WTC11 (cell line): ENCODE measurements at regions not wholly inside any gene's neighbourhood (a gene's known extent, or its start where the extent isn't known, plus 50 kb on each side); places are given as distances from the start of the nearest gene placed in this dataset.

Experiments
- ATAC-seq: fragments of 200-7000 bp; cut with Tn5 transposase; 2 replicates; pipeline ENCODE4 v1.10.0; 2021; ENCODE audit warnings: mild to moderate bottlenecking, moderate library complexity
- CTCF ChIA-PET: fragments of 300-600 bp; sonication (Branson Sonifier 250); formaldehyde crosslinking; loops from one replicate; lab custom pipeline; 2021; ENCODE audit warnings: antibody characterized with exemption; lab: Charles Lee
- POLR2A ChIA-PET: fragments of 350-600 bp; sonication (Branson Sonifier 250); formaldehyde crosslinking; loops from one replicate; lab custom pipeline; 2021; ENCODE audit warnings: antibody characterized with exemption; lab: Charles Lee
- DNase-seq: peaks from one replicate; pipeline ENCODE4 v3.0.0; 2021; ENCODE audit warnings: low spot score
- H3K27ac Mint-ChIP-seq: 2 replicates; pipeline ENCODE4 v1.8.0; 2021; ENCODE audit warnings: mixed read lengths
- H3K27me3 Mint-ChIP-seq: 2 replicates; pipeline ENCODE4 v1.8.0; 2021; ENCODE audit warnings: low read depth, mild to moderate bottlenecking, moderate library complexity, mixed read lengths
- H3K36me3 Mint-ChIP-seq: 2 replicates; pipeline ENCODE4 v1.8.0; 2021; ENCODE audit warnings: mixed read lengths
- H3K4me1 Mint-ChIP-seq: 2 replicates; pipeline ENCODE4 v1.8.0; 2022; ENCODE audit warnings: mixed read lengths
- H3K4me3 Mint-ChIP-seq: 2 replicates; pipeline ENCODE4 v1.8.0; 2021; ENCODE audit warnings: mild to moderate bottlenecking, moderate library complexity, mixed read lengths
- H3K9me3 Mint-ChIP-seq: 2 replicates; pipeline ENCODE4 v1.8.0; 2021; ENCODE audit warnings: mixed read lengths
- CREM ChIP-seq: sonication (generic); formaldehyde crosslinking; IDR thresholded peaks from 2 replicates; pipeline ENCODE4 v1.8.1; 2022; ENCODE audit warnings: mild to moderate bottlenecking, missing genetic modification reagents, moderate library complexity
- E2F1 ChIP-seq: sonication (generic); formaldehyde crosslinking; IDR thresholded peaks from 2 replicates; pipeline ENCODE4 v1.8.0; 2022; ENCODE audit warnings: mild to moderate bottlenecking, missing genetic modification reagents
- GRHL2 ChIP-seq: fragments of 250-450 bp; sonication (Bioruptor Pico); IDR thresholded peaks from 2 replicates; pipeline ENCODE4 v1.8.0; 2022; ENCODE audit warnings: mild to moderate bottlenecking, moderate library complexity; ENCODE audit not compliant: insufficient replicate concordance, severe bottlenecking
- HMGXB4 ChIP-seq: sonication (generic); formaldehyde crosslinking; IDR thresholded peaks from 2 replicates; pipeline ENCODE4 v1.8.1; 2023; ENCODE audit warnings: mild to moderate bottlenecking, moderate library complexity, missing genetic modification reagents
- IRF1 ChIP-seq: sonication (generic); formaldehyde crosslinking; IDR thresholded peaks from 2 replicates; pipeline ENCODE4 v1.8.0; 2023; ENCODE audit warnings: missing genetic modification reagents
- MYBL2 ChIP-seq: sonication (generic); formaldehyde crosslinking; IDR thresholded peaks from 2 replicates; pipeline ENCODE4 v1.8.1; 2023; ENCODE audit warnings: mild to moderate bottlenecking, moderate library complexity, missing genetic modification reagents
- NFATC4 ChIP-seq: fragments of 250-450 bp; sonication (Bioruptor Pico); IDR thresholded peaks from 2 replicates; pipeline ENCODE4 v1.9.0; 2021; ENCODE audit warnings: mild to moderate bottlenecking
- NFYB ChIP-seq: sonication (generic); formaldehyde crosslinking; conservative IDR thresholded peaks from 2 replicates; pipeline ENCODE4 v1.8.0; 2022; ENCODE audit warnings: low read depth, missing genetic modification reagents
- NR2C2 ChIP-seq: sonication (generic); formaldehyde crosslinking; IDR thresholded peaks from 2 replicates; pipeline ENCODE4 v1.8.0; 2022; ENCODE audit warnings: mild to moderate bottlenecking, missing genetic modification reagents
- PREB ChIP-seq: sonication (generic); formaldehyde crosslinking; IDR thresholded peaks from 2 replicates; pipeline ENCODE4 v1.8.1; 2022; ENCODE audit warnings: mild to moderate bottlenecking, missing genetic modification reagents, moderate library complexity, borderline replicate concordance
- PRRX2 ChIP-seq: fragments of 250-450 bp; sonication (Bioruptor Pico); IDR thresholded peaks from 2 replicates; pipeline ENCODE4 v1.8.0; 2021; ENCODE audit warnings: mild to moderate bottlenecking
- RELA ChIP-seq: sonication (generic); formaldehyde crosslinking; IDR thresholded peaks from 2 replicates; pipeline ENCODE4 v1.8.1; 2022; ENCODE audit warnings: missing genetic modification reagents, mild to moderate bottlenecking, borderline replicate concordance
- SMAD3 ChIP-seq: sonication (generic); formaldehyde crosslinking; IDR thresholded peaks from 2 replicates; pipeline ENCODE4 v1.8.0; 2022; ENCODE audit warnings: missing genetic modification reagents, mild to moderate bottlenecking, borderline replicate concordance
- SOX15 ChIP-seq: fragments of 250-450 bp; sonication (Bioruptor Pico); IDR thresholded peaks from 2 replicates; pipeline ENCODE4 v1.9.0; 2021; ENCODE audit warnings: mild to moderate bottlenecking
- USF2 ChIP-seq: sonication (generic); formaldehyde crosslinking; IDR thresholded peaks from 2 replicates; pipeline ENCODE4 v1.8.1; 2023; ENCODE audit warnings: mild to moderate bottlenecking, missing genetic modification reagents, moderate library complexity
- ZNF263 ChIP-seq: sonication (generic); formaldehyde crosslinking; IDR thresholded peaks from 2 replicates; pipeline ENCODE4 v1.8.1; 2022; ENCODE audit warnings: low read depth, mild to moderate bottlenecking, moderate library complexity, missing genetic modification reagents
- ZNF281 ChIP-seq: sonication (generic); formaldehyde crosslinking; IDR thresholded peaks from 2 replicates; pipeline ENCODE4 v1.8.0; 2023; ENCODE audit warnings: mild to moderate bottlenecking, missing genetic modification reagents
- ZNF396 ChIP-seq: fragments of 250-450 bp; sonication (Bioruptor Pico); IDR thresholded peaks from 2 replicates; pipeline ENCODE4 v1.8.0; 2021; ENCODE audit warnings: mild to moderate bottlenecking, moderate library complexity, borderline replicate concordance
- ZNF416 ChIP-seq: fragments of 250-450 bp; sonication (Bioruptor Pico); IDR thresholded peaks from 2 replicates; pipeline ENCODE4 v1.9.0; 2021; ENCODE audit warnings: mild to moderate bottlenecking, inconsistent platforms

- no peak for TF ChIP-seq ZNF281 (CRISPR knock-in tag)
- no peak for TF ChIP-seq PREB (CRISPR knock-in tag)
These were observed 174.6 kb downstream of the WDR11 start (continued) for GRCh38 chr10:121025731-121026130.

GRCh38 chr10:121027371-121027770 is 176.2 kb downstream of the WDR11 start:
- Mint-ChIP-seq H3K27me3 (0 out of 2 replicates have a peak, but pooled peaks cover under 1% of the 10 kb centered on the region), H3K36me3 (no peaks in the 10 kb centered on the region), H3K9me3 (peaks cover 4% of the 10 kb centered on the region), H3K4me3 (no peak overlapping the region), H3K4me1 (no peaks in the 10 kb centered on the region; the same call in 1 of the 2 replicates), H3K27ac (no peak overlapping the region)
- ChIA-PET CTCF (no interaction called here), POLR2A (no interaction called here)
- DNase-seq (no peak), ATAC-seq (no peak)
- no peak for TF ChIP-seq ZNF263 (CRISPR knock-in tag)
- no peak for TF ChIP-seq SOX15 (CRISPR knock-in tag)
- no peak for TF ChIP-seq GRHL2 (CRISPR knock-in tag)
- no peak for TF ChIP-seq IRF1 (CRISPR knock-in tag)
- TF ChIP-seq NR2C2 = no peak
- no peak for TF ChIP-seq RELA
- TF ChIP-seq HMGXB4 = no peak
- TF ChIP-seq CREM (CRISPR knock-in tag) = no peak
- TF ChIP-seq ZNF416 = no peak
- no peak for TF ChIP-seq ZNF396 (CRISPR knock-in tag)
- no peak for TF ChIP-seq ZNF281 (CRISPR knock-in tag)
- TF ChIP-seq SMAD3 (CRISPR knock-in tag) = no peak

- no peaks in the 10 kb centered on the region; the same call in 1 of the 2 replicates for H3K36me3 Mint-ChIP-seq
- no peak for DNase-seq
- H3K27me3 Mint-ChIP-seq = peaks cover 3% of the 10 kb centered on the region; the same call in 1 of the 2 replicates
- H3K9me3 Mint-ChIP-seq = peaks cover 12% of the 10 kb centered on the region
- TF ChIP-seq E2F1 (CRISPR knock-in tag) = no peak
- no peak for TF ChIP-seq NFYB (CRISPR knock-in tag)
- no peak for TF ChIP-seq MYBL2
- TF ChIP-seq PRRX2 (CRISPR knock-in tag) = no peak
- TF ChIP-seq NFATC4 (CRISPR knock-in tag) = no peak
- TF ChIP-seq USF2 (CRISPR knock-in tag) = peak; percentile 49; the same call in 1 of the 2 replicates
- no peak overlapping the region for H3K4me3 Mint-ChIP-seq
- CTCF ChIA-PET = interaction anchor here (1.2 kb wide), 1 partner anchor 84 kb away, joined by 3 read pairs; no protein-coding TSS in a partner anchor
- H3K4me1 Mint-ChIP-seq = peaks cover 9% of the 10 kb centered on the region; the same call in 1 of the 2 replicates
- no peak overlapping the region for H3K27ac Mint-ChIP-seq
- no peak for ATAC-seq
- POLR2A ChIA-PET = interaction anchor here (0.6 kb wide), 1 partner anchor 9 kb away, joined by 3 read pairs; no protein-coding TSS in a partner anchor
These were observed 181.3 kb downstream of the WDR11 start for GRCh38 chr10:121032460-121032859.
